HG03280 (cell line): ENCODE measurements at regions not wholly inside any gene's neighbourhood (a gene's known extent, or its start where the extent isn't known, plus 50 kb on each side); places are given as distances from the start of the nearest gene placed in this dataset.
"Not testable (repeated sequence)": the region's sequence is repeated elsewhere in the genome, so short reads cannot be mapped to it uniquely, and the experiment has no call there.

ENCODE experiments used
- ATAC-seq: cut with Tn5 transposase; IDR thresholded peaks from one replicate; pipeline ENCODE4 v1.9.1; 2021; ENCODE audit warnings: mild to moderate bottlenecking, moderate library complexity; ENCODE audit not compliant: unreplicated experiment

- no peak for ATAC-seq
Measured at GRCh38 chr2:223176970-223177369, 125.0 kb downstream of the KCNE4 start.

- no peak for ATAC-seq
Measured at GRCh38 chr2:223180463-223180862, 128.5 kb downstream of the KCNE4 start.

- no peak for ATAC-seq
Measured at GRCh38 chr2:223181561-223181960, 129.6 kb downstream of the KCNE4 start.

GRCh38 chr2:223182356-223182755 is 130.4 kb downstream of the KCNE4 start:
- no peak for ATAC-seq

GRCh38 chr2:223185638-223186037 is 133.6 kb downstream of the KCNE4 start:
- ATAC-seq, result no peak

- no peak for ATAC-seq
Measured at GRCh38 chr2:223187256-223187655, 135.3 kb downstream of the KCNE4 start.

- ATAC-seq, result not testable (repeated sequence)
Measured at GRCh38 chr2:223190561-223191206, 138.7 kb downstream of the KCNE4 start.

- ATAC-seq, result no peak
Measured at GRCh38 chr2:223196331-223196730, 144.3 kb downstream of the KCNE4 start.

- ATAC-seq, result no peak
Measured at GRCh38 chr2:223197046-223197445, 145.1 kb downstream of the KCNE4 start.

- ATAC-seq, result no peak
Measured at GRCh38 chr2:223199531-223200515, 147.8 kb downstream of the KCNE4 start.

GRCh38 chr2:223203971-223204929 is 152.3 kb downstream of the KCNE4 start:
- ATAC-seq, result no peak

GRCh38 chr2:223210489-223210888 is 158.5 kb downstream of the KCNE4 start:
- no peak for ATAC-seq

GRCh38 chr2:223214394-223215253 is 162.6 kb downstream of the KCNE4 start:
- no peak for ATAC-seq

GRCh38 chr2:223215254-223215516 is 163.2 kb downstream of the KCNE4 start:
- no peak for ATAC-seq

- ATAC-seq, result no peak
Measured at GRCh38 chr2:223217373-223217772, 165.4 kb downstream of the KCNE4 start.

- ATAC-seq, result no peak
Measured at GRCh38 chr2:223218587-223219178, 166.7 kb downstream of the KCNE4 start.

GRCh38 chr2:223219872-223220657 is 168.1 kb downstream of the KCNE4 start:
- no peak for ATAC-seq

- ATAC-seq, result no peak
Measured at GRCh38 chr2:223220658-223220925, 168.6 kb downstream of the KCNE4 start.

- no peak for ATAC-seq
Measured at GRCh38 chr2:223221139-223221835, 169.3 kb downstream of the KCNE4 start.
